Hypothalamus (tissue), 51 donors: ENCODE measurements at regions not wholly inside any gene's neighbourhood (a gene's known extent, or its start where the extent isn't known, plus 50 kb on each side); places are given as distances from the start of the nearest gene placed in this dataset.
"Not testable (repeated sequence)": the region's sequence is repeated elsewhere in the genome, so short reads cannot be mapped to it uniquely, and the experiment has no call there.

Experiments used
- DNase-seq, 51 donors: peaks; one replicate each; lab custom pipeline; 2025; lab: John Stamatoyannopoulos, UW

DNA sequence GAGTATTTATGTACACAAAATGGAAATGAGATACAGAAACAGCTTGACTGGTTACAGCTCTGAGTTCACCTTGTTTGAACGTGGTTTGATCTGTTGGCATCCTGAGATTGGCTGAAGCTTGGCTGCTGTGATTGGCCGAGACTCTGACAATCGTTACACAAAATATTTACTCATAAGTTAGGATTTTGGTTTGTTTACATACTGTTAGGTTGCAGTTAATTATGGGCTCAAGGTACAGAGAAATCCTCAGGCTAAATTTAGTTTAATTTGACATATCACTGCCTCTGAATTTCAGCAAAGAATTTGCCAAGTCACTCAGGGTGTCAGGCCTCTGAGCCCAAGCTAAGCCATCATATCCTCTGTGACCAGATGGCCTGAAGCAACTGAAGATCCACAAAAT lies 227.3 kb downstream of the COPRS start:
- no peak for DNase-seq

GRCh38 chr17:31630866-31631265 lies 228.2 kb downstream of the COPRS start:
- not testable (repeated sequence) for DNase-seq

DNA sequence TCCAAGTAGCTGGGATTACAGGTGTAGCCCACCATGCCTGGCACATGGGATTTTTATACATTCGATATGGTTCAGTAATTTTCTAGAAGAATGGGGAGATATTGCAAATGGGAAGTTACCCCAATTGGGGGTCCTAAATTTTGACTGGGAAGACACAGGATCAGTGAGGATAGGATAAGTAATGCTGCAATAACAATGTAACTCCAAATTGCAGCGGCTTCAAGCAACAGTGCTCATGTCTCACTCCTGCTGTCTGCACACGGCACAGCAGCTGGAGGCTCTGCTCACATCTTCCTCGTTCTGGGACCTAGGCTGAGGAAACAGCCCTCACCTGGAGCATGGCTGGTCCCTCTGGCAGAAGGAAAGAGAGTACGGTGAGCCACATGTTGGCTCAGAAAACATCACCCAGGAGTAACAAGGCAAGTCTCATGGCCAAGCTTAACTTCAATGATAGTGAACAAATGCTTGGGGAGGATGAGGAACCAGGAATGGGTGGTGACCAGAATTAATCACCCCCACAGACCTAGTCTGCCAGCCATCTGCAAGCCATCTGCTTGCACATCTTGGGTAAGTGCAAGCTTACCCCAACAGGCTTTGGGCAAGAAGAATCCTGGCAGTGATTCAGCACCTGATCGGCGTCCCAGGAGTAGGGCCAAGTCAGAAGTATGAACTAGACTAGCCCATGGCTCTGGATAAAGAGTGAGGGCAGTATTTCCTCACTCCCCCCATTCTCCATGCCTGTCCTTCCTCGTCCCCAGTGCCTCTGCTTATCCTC lies 229.2 kb downstream of the COPRS start:
- DNase-seq = no peak

GRCh38 chr17:31627960-31628359 lies 231.1 kb downstream of the COPRS start:
- DNase-seq = no peak

GRCh38 chr17:31623990-31624389 lies 232.5 kb downstream of the RAB11FIP4 start:
- DNase-seq = no peak

GRCh38 chr17:31622500-31622899 lies 231.0 kb downstream of the RAB11FIP4 start:
- no peak for DNase-seq

DNA sequence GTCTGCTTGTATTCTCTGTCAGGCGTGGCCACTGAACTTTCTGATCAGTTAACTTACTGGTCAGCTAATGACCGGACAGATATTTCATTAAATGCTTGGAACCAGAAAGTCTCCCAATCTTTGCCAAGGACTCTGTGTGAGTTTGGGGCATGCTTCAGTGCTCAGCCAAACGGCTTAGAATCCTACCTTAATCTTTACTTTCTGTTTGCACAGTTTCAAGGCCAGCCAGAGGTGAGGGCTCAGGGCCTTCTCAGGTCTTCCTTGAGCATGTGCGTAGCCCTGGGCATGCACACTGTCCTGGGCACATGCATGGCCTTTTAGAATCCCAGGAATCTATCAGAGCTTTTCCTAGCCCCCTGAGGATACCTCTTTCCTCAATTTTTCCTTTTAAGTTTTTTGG lies 230.1 kb downstream of the RAB11FIP4 start:
- no peak for DNase-seq

DNA sequence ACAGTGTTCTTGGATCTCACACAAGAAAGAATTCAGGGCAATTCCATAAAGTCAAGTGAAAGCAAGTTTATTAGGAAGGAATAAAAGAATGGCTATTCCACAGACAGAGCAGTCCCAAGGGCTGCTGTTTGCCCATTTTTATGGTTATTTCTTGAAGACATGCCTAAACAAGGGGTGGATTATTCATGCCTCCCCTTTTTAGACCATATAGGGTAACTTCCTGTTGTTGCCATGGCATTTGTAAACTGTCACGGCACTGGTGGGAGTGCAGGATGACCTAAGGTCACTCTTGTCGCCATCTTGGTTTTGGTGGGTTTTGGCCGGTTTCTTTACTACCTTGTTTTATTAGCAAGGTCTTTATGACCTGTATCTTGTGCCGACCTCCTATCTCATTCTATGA lies 219.6 kb downstream of the RAB11FIP4 start:
- not testable (repeated sequence) for DNase-seq

DNA sequence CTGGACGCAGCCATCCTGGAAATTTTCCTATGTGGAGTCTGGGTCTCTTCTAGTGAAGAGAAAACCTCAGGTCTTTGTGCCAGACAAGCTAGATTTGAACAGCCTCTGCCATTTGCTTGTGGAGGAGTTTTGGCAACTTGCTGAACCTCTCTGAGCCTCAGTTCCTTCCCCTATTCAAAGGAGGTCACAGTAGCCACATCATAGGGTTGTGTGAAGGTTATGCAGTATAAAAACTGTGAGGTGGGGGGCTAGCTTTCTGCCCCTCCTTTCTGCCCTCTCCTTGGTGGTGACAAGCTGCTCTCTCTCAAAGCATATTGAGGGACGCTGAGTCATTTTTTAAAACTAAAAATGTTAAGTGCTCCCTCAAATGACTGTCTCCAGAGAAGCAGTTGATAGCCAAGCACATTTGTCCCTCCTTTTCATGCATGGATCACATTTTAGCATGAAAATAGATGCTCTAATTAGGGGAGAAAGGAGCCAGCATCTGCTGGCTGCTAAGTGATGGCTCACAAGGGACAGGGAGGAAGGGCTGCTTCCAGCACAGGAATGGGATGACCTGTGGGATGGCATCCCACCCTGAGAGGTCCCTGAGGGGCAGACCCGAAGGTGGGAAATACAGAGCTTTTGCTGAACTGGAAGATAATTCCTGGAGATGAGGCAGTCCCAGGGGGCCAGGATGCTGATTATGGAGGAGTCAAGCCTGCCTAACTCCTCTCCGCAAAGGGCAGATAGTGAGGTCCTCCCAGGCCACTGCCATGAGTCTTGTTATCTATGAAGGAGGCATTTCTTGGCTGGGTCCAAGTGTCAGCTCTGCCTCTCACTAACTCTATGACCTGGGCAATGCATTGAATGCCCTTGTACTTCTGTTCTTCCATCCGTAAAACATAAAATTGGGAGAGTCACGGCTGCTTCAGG lies 218.8 kb downstream of the RAB11FIP4 start:
- DNase-seq = no peak

- DNase-seq = no peak
These were observed 217.9 kb downstream of the RAB11FIP4 start for GRCh38 chr17:31609331-31609730.

- DNase-seq = no peak
These were observed 217.3 kb downstream of the RAB11FIP4 start for GRCh38 chr17:31608659-31609254.

DNA sequence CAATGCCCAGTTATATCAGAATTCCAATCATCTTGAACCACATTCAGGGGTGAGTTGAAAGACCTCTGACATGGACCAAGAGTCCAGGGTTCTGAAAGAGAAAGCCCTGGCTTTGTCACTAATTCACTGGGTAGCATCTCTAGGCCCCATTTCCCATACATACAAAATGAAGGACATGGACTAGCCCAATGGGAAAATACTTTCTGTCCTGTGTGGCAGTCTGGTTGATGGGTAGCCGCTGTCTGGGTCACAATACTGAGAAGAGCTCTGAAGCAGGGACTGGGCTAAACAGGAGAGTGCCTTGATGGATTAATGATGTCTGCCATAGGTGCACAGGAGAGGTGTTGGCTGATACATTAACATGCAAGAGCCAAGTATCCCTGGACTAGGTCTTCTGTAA lies 214.3 kb downstream of the RAB11FIP4 start:
- DNase-seq = no peak

- no peak for DNase-seq
These were observed 213.5 kb downstream of the RAB11FIP4 start for GRCh38 chr17:31604936-31605335.

- not testable (repeated sequence) for DNase-seq
These were observed 208.7 kb downstream of the RAB11FIP4 start for GRCh38 chr17:31600144-31600543.

DNA sequence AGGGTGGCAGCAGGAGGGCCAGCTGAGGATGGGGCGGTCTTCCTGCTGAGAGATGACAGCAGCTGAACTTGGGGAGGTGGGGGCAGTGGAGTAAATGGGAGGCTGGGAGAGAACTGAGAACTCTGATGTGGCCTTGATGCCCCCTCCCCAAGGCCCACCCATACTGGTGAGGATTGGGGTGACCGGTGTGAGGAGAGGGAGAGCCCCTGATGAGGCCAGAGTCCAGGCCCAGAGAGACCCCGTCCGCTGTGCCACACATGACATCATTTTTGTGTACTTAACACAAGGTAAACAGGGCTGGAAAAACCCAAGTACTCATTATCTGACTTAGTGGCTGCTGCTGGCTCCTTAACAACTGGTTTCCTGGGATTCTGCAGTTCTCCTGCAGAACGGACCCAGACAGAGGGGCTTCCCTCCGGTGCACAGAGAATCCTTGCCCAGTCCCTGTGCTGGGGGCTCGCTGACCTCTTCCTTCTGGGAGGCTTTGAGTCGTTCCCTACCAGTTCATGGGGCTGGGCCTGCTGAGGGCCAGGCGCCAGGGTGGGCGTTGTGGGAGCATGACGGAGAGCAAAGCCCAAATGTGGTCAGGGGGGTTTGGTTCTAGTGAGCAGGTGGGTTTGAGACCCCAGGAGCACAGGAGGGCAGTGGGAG lies 207.6 kb downstream of the RAB11FIP4 start:
- no peak for DNase-seq

GRCh38 chr17:31598399-31598782 lies 206.9 kb downstream of the RAB11FIP4 start:
- no peak for DNase-seq

DNA sequence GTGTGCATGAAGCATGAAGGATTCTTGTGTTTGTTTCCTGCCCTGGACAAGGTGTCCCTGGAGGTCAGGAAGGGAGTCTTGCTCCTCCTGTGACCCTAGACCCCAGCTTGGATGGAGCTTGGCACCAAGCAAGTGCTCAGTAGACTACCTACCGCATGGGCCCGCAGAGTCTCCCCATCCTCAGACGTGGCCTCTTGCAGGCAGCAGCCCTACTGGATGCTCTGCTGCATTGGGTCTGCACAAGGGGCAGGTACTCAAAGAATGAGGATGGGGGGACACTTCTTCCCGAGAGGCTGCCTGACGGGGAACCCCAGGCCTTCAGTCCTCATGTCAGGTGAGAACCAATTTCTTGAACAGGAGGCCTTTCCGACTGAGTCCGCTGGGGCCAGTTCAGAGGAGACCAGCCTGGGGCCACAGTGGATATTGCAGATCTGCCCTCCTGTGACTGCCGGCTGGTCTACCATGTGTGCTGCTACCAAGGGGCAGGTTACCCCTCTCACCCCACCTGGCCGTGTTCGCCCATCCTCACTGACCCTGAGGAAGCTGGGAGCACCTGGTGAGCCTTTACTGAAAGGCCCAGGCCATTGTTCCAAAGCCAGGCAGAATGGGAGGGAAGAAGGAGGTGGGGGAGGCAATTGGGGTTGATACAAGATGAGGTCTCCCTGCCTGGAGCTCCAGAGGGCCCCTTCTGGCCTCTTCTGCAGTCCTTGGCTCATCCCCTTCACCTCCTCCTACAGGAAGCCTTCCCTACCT lies 206.3 kb downstream of the RAB11FIP4 start:
- no peak for DNase-seq

- peak in 31 of 51 donors; percentile 5 to 68 (median 29) for DNase-seq
These were observed 205.2 kb downstream of the RAB11FIP4 start for GRCh38 chr17:31596382-31597323.
